ENCODE measurements at regions not wholly inside any gene's neighbourhood (a gene's known extent, or its start where the extent isn't known, plus 50 kb on each side); places are given as distances from the start of the nearest gene placed in this dataset.

GRCh38 chr5:12183003-12183402 lies 278.8 kb upstream of the CTNND2 start:
- TF ChIP-seq CTCF (conservative IDR thresholded peaks at IDR 0.05; ENCODE audit: low read depth in 2 of 2) (no peak), EZH2phosphoT487 (IDR thresholded peaks at IDR 0.05; ENCODE audit: unreplicated experiment) (no peak), EZH2 (IDR thresholded peaks at IDR 0.05; ENCODE audit: low read depth, unreplicated experiment) (no peak), CREB1 (CRISPR knock-in tag; IDR thresholded peaks at IDR 0.05; ENCODE audit: low read depth) (no peak), ETS1 (IDR thresholded peaks at IDR 0.05) (no peak), POLR2AphosphoS5 (IDR thresholded peaks at IDR 0.05; ENCODE audit: low read depth) (no peak), REST (IDR thresholded peaks at IDR 0.05; ENCODE audit: unreplicated experiment) (no peak), NANOG (IDR thresholded peaks at IDR 0.05; ENCODE audit: borderline replicate concordance) (no peak)

Measured in GM23338 (cell line).